Keratinocyte (primary cell): ENCODE measurements at regions not wholly inside any gene's neighbourhood (a gene's known extent, or its start where the extent isn't known, plus 50 kb on each side); places are given as distances from the start of the nearest gene placed in this dataset.
A peak's percentile ranks its signal among the peaks of the same experiment; 100 is the strongest.

Source experiments
- DNase-seq: peaks from one replicate; pipeline ENCODE4 v3.0.0-alpha.2; 2011; ENCODE audit warnings: low read depth, missing footprints, low spot score
- FAIRE-seq: peaks from 2 replicates; lab custom pipeline; 2011; peaks lifted over from hg19 to GRCh38; lab: Jason Lieb, UNC
- H2AFZ ChIP-seq: 2 replicates; pipeline ENCODE4 v1.6.0; 2012; ENCODE audit warnings: low read length, control low read depth, inconsistent platforms; ENCODE audit not compliant: control insufficient read depth
- H3K27ac ChIP-seq: 2 replicates; pipeline ENCODE4 v1.5.1; 2011; ENCODE audit warnings: low read length; ENCODE audit not compliant: control insufficient read depth, insufficient read depth
- H3K27me3 ChIP-seq: 3 replicates; pipeline ENCODE4 v1.6.0; 2011; ENCODE audit warnings: low read length; ENCODE audit not compliant: control insufficient read depth, insufficient read depth; ENCODE audit errors: extremely low read depth
- H3K36me3 ChIP-seq, 2 experiments: 2 replicates in 1 of 2; 3 replicates in 1 of 2; pipeline ENCODE4 v1.5.1; 2011; ENCODE audit warnings: low read length in 2 of 2, mild to moderate bottlenecking in 1 of 2; ENCODE audit not compliant: control insufficient read depth in 2 of 2, insufficient read depth in 2 of 2; ENCODE audit errors: extremely low read depth in 1 of 2
- H3K4me1 ChIP-seq: 3 replicates; pipeline ENCODE4 v1.5.1; 2011; ENCODE audit warnings: low read length; ENCODE audit not compliant: control insufficient read depth, insufficient read depth; ENCODE audit errors: extremely low read depth
- H3K4me2 ChIP-seq: 3 replicates; pipeline ENCODE4 v1.6.0; 2011; ENCODE audit warnings: low read depth, low read length; ENCODE audit not compliant: control insufficient read depth, insufficient read depth; ENCODE audit errors: extremely low read depth
- H3K4me3 ChIP-seq, 3 experiments: fragments of 200-600 bp in 1 of 3; sonication (generic) in 1 of 3; 2 replicates in 2 of 3; 3 replicates in 1 of 3; pipeline ENCODE4 v1.5.1; 2011 to 2016; ENCODE audit warnings: low read length in 3 of 3, mild to moderate bottlenecking in 3 of 3, control low read depth in 2 of 3, inconsistent platforms in 1 of 3, low read depth in 1 of 3, mixed read lengths in 1 of 3, mixed run types in 1 of 3, moderate library complexity in 1 of 3; ENCODE audit not compliant: control insufficient read depth in 2 of 3, insufficient read depth in 2 of 3; ENCODE audit errors: extremely low read depth in 1 of 3
- H3K79me2 ChIP-seq: 2 replicates; pipeline ENCODE4 v1.6.0; 2012; ENCODE audit warnings: low read length; ENCODE audit not compliant: control insufficient read depth, insufficient read depth
- H3K9ac ChIP-seq: 3 replicates; pipeline ENCODE4 v1.6.0; 2011; ENCODE audit warnings: low read length; ENCODE audit not compliant: control insufficient read depth, insufficient read depth; ENCODE audit errors: extremely low read depth
- H3K9me1 ChIP-seq: 3 replicates; pipeline ENCODE4 v1.6.0; 2011; ENCODE audit warnings: low read length; ENCODE audit not compliant: control insufficient read depth, insufficient read depth; ENCODE audit errors: extremely low read depth
- H3K9me3 ChIP-seq: 2 replicates; pipeline ENCODE4 v1.5.1; 2012; ENCODE audit warnings: low read depth, low read length; ENCODE audit not compliant: control insufficient read depth
- H4K20me1 ChIP-seq: 3 replicates; pipeline ENCODE4 v1.6.0; 2011; ENCODE audit warnings: low read length; ENCODE audit not compliant: control insufficient read depth, insufficient read depth; ENCODE audit errors: extremely low read depth
- EZH2 ChIP-seq: IDR thresholded peaks from one replicate; pipeline ENCODE4 v1.6.1; 2012; ENCODE audit warnings: inconsistent platforms, mild to moderate bottlenecking, low read length, moderate library complexity
- dilution Hi-C: fragments of 300-500 bp; cut with MboI; formaldehyde crosslinking; loops from one replicate; pipeline ENCODE4 v1.7.0; 2020; ENCODE audit warnings: low sequenced_read_pairs; ENCODE audit not compliant: extremely low pct_ligation_motif_present
- TF ChIP-seq, protein P1 (sequence below), 3 experiments: IDR thresholded peaks in 1 of 3; conservative IDR thresholded peaks in 1 of 3; optimal IDR thresholded peaks in 1 of 3; 2 replicates in 2 of 3; 3 replicates in 1 of 3; pipeline versions ENCODE3 to v1.5.1; 2011; ENCODE audit warnings: low read length in 3 of 3, mild to moderate bottlenecking in 3 of 3, moderate library complexity in 2 of 3, control low read depth in 1 of 3, inconsistent platforms in 1 of 3; ENCODE audit not compliant: insufficient read depth in 2 of 3; ENCODE audit errors: extremely low read depth in 1 of 3

DNA sequence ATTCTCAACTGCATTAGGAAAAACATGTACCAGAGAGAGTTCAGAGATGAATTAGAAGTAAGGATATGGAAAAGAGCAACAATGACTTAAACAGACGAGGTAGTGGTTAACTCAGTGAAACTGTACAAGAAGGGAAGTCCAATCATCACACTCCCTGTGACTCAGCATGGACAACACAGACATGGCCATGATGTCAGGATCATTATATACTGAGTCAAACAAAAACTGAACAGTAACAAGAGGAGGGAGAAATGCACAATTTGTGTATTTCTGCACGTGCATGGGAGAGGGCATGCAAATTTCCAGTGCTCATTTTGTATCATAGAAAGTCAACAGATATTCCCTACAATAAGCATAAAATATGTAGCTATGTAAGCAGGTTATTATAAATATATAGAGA, 1037.8 kb downstream of the BCL11B start:
- peaks cover 12% of the 10 kb centered on the region for H3K4me1 ChIP-seq
- H3K9me3 ChIP-seq, result no peaks in the 10 kb centered on the region
- H3K9ac ChIP-seq, result no peak overlapping the region
- dilution Hi-C loops, result no loop called here
- DNase-seq, result peak; percentile 5
- no peak for TF ChIP-seq EZH2
- TF ChIP-seq, protein P1, sequence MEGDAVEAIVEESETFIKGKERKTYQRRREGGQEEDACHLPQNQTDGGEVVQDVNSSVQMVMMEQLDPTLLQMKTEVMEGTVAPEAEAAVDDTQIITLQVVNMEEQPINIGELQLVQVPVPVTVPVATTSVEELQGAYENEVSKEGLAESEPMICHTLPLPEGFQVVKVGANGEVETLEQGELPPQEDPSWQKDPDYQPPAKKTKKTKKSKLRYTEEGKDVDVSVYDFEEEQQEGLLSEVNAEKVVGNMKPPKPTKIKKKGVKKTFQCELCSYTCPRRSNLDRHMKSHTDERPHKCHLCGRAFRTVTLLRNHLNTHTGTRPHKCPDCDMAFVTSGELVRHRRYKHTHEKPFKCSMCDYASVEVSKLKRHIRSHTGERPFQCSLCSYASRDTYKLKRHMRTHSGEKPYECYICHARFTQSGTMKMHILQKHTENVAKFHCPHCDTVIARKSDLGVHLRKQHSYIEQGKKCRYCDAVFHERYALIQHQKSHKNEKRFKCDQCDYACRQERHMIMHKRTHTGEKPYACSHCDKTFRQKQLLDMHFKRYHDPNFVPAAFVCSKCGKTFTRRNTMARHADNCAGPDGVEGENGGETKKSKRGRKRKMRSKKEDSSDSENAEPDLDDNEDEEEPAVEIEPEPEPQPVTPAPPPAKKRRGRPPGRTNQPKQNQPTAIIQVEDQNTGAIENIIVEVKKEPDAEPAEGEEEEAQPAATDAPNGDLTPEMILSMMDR (optimal IDR thresholded peaks at IDR 0.05 in 1 of 3, IDR thresholded peaks at IDR 0.05 in 1 of 3, conservative IDR thresholded peaks at IDR 0.05 in 1 of 3; ENCODE audit: extremely low read depth in 1 of 3, insufficient read depth in 2 of 3, low read length in 3 of 3), result no peak
- H3K36me3 ChIP-seq, result no peaks in the 10 kb centered on the region
- H3K4me2 ChIP-seq, result peak overlapping the region; percentile 55
- peak; percentile 78 for FAIRE-seq
- H3K4me3 ChIP-seq, result peak overlapping the region in 1 of 3 experiments; percentile 31
- no peaks in the 10 kb centered on the region for H4K20me1 ChIP-seq
- no peaks in the 10 kb centered on the region for H3K9me1 ChIP-seq
- no peaks in the 10 kb centered on the region for H3K79me2 ChIP-seq
- peak overlapping the region; percentile 27 for H2AFZ ChIP-seq
- H3K27ac ChIP-seq, result peak overlapping the region; percentile 69
- H3K27me3 ChIP-seq, result no peaks in the 10 kb centered on the region

DNA sequence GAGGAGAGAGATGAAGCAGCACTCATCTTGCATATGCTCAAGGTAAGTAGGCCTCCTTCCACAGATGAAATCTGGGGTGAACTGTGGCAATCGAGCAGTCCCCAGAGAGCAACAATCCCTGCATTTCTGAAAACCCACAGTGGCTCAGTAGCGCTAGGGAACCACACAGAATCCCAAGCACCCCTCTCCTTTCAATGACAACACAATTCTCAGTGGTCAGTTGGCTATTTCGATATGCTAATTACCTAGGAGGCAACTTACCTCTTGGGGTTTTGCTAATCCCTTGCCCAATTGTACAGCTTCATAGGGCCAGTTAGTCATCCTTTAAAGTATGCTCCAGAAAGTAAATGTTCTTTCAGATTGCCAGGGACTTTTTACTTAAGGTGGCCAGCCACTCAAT, 1035.7 kb downstream of the BCL11B start:
- H3K36me3 ChIP-seq, result no peaks in the 10 kb centered on the region
- no peaks in the 10 kb centered on the region for H3K9me1 ChIP-seq
- dilution Hi-C loops, result no loop called here
- no peak overlapping the region for H2AFZ ChIP-seq
- DNase-seq, result no peak
- TF ChIP-seq, protein P1 (optimal IDR thresholded peaks at IDR 0.05 in 1 of 3, IDR thresholded peaks at IDR 0.05 in 1 of 3, conservative IDR thresholded peaks at IDR 0.05 in 1 of 3; ENCODE audit: extremely low read depth in 1 of 3, insufficient read depth in 2 of 3, low read length in 3 of 3), result no peak
- no peak for TF ChIP-seq EZH2
- H3K9me3 ChIP-seq, result no peaks in the 10 kb centered on the region
- H4K20me1 ChIP-seq, result no peaks in the 10 kb centered on the region
- no peaks in the 10 kb centered on the region for H3K79me2 ChIP-seq
- H3K27me3 ChIP-seq, result no peaks in the 10 kb centered on the region
- no peak overlapping the region for H3K4me2 ChIP-seq
- H3K9ac ChIP-seq, result no peak overlapping the region
- peak; percentile 9 for FAIRE-seq
- no peak overlapping the region for H3K4me3 ChIP-seq
- no peak overlapping the region for H3K27ac ChIP-seq
- peaks cover 12% of the 10 kb centered on the region for H3K4me1 ChIP-seq
